ENCODE measurements at regions not wholly inside any gene's neighbourhood (a gene's known extent, or its start where the extent isn't known, plus 50 kb on each side); places are given as distances from the start of the nearest gene placed in this dataset.
"Not testable (repeated sequence)": the region's sequence is repeated elsewhere in the genome, so short reads cannot be mapped to it uniquely, and the experiment has no call there.

DNA sequence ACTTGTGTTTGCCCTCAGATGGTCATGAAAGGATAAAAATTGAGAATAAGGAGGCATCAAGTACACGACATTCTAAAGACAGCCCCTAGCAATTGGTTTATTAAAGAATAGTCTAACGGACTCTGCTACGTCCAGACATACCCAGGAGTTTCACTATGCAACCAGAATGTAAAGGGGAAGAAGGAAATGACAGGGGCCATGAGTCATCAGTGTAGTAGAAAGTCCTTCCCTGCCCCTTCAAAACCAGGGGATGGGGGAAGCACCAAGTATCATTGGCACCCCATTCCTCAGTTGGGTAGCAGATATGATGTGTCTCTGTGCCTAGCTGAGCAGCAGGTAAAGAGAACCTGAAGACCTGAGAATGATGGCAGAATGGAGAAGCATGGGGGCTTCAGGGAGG lies 367.4 kb downstream of the IL20RB start:
- POLR2A ChIA-PET, result no interaction called here
- H3K27me3 ChIP-seq (replicated peaks in 2 of 5; ENCODE audit: control insufficient read depth in 4 of 5, insufficient read depth in 5 of 5, low read length in 4 of 5), result no peaks in the 10 kb centered on the region
- H3K4me1 ChIP-seq (ENCODE audit: control extremely low read depth in 1 of 4, control insufficient read depth in 4 of 4, insufficient read depth in 4 of 4, low read length in 3 of 4), result no peaks in the 10 kb centered on the region
- CTCF ChIA-PET, result no interaction called here
- no peak overlapping the region for H3K27ac ChIP-seq (ENCODE audit: insufficient read depth in 1 of 2, low read depth in 1 of 2, low read length in 2 of 2, poor library complexity in 1 of 2, severe bottlenecking in 2 of 2)
- DNase-seq, result no peak
- no peak overlapping the region for H3K4me3 ChIP-seq (ENCODE audit: control insufficient read depth in 1 of 7, extremely low read depth in 1 of 7, insufficient read depth in 4 of 7, low read depth in 2 of 7, low read length in 6 of 7)
- no peaks in the 10 kb centered on the region for H3K36me3 ChIP-seq (ENCODE audit: control insufficient read depth in 4 of 4, insufficient read depth in 4 of 4, low read length in 3 of 4)
- WGBS (ENCODE audit: insufficient coverage), result 88% methylated on average over 3 of the region's 3 CpGs
- peaks cover 0 to 2% (median 0%) of the 10 kb centered on the region in 5 experiments for H3K9me3 ChIP-seq (ENCODE audit: control extremely low read depth in 1 of 5, control insufficient read depth in 4 of 5, insufficient read depth in 2 of 5, low read depth in 1 of 5, low read length in 4 of 5)

DNA sequence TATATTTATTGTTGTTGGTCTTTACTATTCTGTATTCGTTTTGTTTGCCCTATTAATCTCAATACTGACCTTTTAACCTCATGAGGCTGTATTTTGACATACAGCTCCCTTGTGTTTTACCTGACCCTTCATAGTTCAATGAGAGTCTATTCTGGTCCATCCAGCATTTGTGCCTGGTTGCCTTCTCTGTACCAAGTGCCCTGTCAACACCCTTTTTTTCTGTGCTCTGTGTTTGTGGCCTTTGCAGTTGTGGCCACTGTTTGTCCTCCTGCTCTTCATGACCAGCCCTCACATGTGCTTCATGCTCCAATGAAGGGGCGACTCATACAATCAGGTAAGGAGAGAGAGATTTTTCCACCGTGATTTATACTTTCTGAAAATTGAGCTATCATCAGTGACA lies 368.2 kb downstream of the IL20RB start:
- ChIA-PET POLR2A (no interaction called here), CTCF (no interaction called here)
- Histone ChIP-seq H3K36me3 (ENCODE audit: control insufficient read depth in 4 of 4, insufficient read depth in 4 of 4, low read length in 3 of 4) (no peaks in the 10 kb centered on the region), H3K27ac (ENCODE audit: insufficient read depth in 1 of 2, low read depth in 1 of 2, low read length in 2 of 2, poor library complexity in 1 of 2, severe bottlenecking in 2 of 2) (no peak overlapping the region), H3K4me1 (ENCODE audit: control extremely low read depth in 1 of 4, control insufficient read depth in 4 of 4, insufficient read depth in 4 of 4, low read length in 3 of 4) (no peaks in the 10 kb centered on the region), H3K27me3 (replicated peaks in 2 of 5; ENCODE audit: control insufficient read depth in 4 of 5, insufficient read depth in 5 of 5, low read length in 4 of 5) (no peaks in the 10 kb centered on the region), H3K4me3 (ENCODE audit: control insufficient read depth in 1 of 7, extremely low read depth in 1 of 7, insufficient read depth in 4 of 7, low read depth in 2 of 7, low read length in 6 of 7) (no peak overlapping the region), H3K9me3 (ENCODE audit: control extremely low read depth in 1 of 5, control insufficient read depth in 4 of 5, insufficient read depth in 2 of 5, low read depth in 1 of 5, low read length in 4 of 5) (peaks cover 0 to 2% (median 0%) of the 10 kb centered on the region in 5 experiments)
- no peak for DNase-seq
- 73% methylated on average over 2 of the region's 3 CpGs for WGBS (ENCODE audit: insufficient coverage)

DNA sequence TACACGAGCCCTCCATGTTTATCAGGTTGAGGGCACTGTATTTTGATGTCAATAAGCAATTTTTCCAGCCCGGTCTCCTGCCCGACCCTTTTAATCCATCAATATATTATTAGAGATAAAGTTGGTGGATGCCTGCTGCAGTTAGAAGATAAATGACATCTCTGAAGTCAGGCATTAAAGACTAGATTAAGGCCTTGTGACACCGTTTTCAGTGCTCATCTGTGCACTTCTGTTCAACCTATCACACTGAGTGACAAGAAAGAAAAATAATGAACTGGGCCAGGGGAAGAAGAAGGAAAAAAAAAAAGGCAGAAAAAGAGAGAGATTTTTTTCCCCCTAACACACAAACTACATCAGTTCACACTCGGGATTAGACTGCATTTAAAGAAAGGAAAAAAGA lies 371.8 kb downstream of the IL20RB start:
- H3K9me3 ChIP-seq (ENCODE audit: control extremely low read depth in 1 of 5, control insufficient read depth in 4 of 5, insufficient read depth in 2 of 5, low read depth in 1 of 5, low read length in 4 of 5), result no peaks in the 10 kb centered on the region
- ChIA-PET CTCF (no interaction called here), POLR2A (no interaction called here)
- no peak overlapping the region for H3K27ac ChIP-seq (ENCODE audit: insufficient read depth in 1 of 2, low read depth in 1 of 2, low read length in 2 of 2, poor library complexity in 1 of 2, severe bottlenecking in 2 of 2)
- no peak overlapping the region for H3K4me3 ChIP-seq (ENCODE audit: control insufficient read depth in 1 of 7, extremely low read depth in 1 of 7, insufficient read depth in 4 of 7, low read depth in 2 of 7, low read length in 6 of 7)
- no peak for DNase-seq
- H3K36me3 ChIP-seq (ENCODE audit: control insufficient read depth in 4 of 4, insufficient read depth in 4 of 4, low read length in 3 of 4), result no peaks in the 10 kb centered on the region
- H3K27me3 ChIP-seq (replicated peaks in 2 of 5; ENCODE audit: control insufficient read depth in 4 of 5, insufficient read depth in 5 of 5, low read length in 4 of 5), result no peaks in the 10 kb centered on the region
- no peaks in the 10 kb centered on the region for H3K4me1 ChIP-seq (ENCODE audit: control extremely low read depth in 1 of 4, control insufficient read depth in 4 of 4, insufficient read depth in 4 of 4, low read length in 3 of 4)
- WGBS (ENCODE audit: insufficient coverage), result no CpG with 5 or more reads among the region's 5 CpGs

DNA sequence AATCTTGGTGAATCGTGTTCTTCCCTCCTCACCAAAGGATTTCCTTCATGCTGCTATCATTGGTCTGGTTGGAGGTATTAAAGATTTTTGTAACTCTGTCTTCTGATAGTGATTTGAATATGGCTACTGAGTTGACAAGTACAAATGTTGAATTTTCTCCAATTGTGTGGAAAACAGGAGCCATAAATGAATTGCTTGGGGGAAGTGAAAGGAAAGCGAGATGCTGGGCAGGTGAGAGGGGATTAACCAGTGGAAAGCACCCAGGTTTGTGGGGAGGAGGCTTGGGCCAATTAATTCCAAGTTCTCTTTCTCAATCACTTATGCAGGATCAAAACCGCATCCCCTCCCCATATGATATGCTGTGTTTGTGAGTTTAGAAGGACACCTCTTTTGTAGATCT lies 372.5 kb downstream of the IL20RB start:
- Histone ChIP-seq H3K4me1 (ENCODE audit: control extremely low read depth in 1 of 4, control insufficient read depth in 4 of 4, insufficient read depth in 4 of 4, low read length in 3 of 4) (no peaks in the 10 kb centered on the region), H3K9me3 (ENCODE audit: control extremely low read depth in 1 of 5, control insufficient read depth in 4 of 5, insufficient read depth in 2 of 5, low read depth in 1 of 5, low read length in 4 of 5) (no peaks in the 10 kb centered on the region), H3K27ac (ENCODE audit: insufficient read depth in 1 of 2, low read depth in 1 of 2, low read length in 2 of 2, poor library complexity in 1 of 2, severe bottlenecking in 2 of 2) (no peak overlapping the region), H3K27me3 (replicated peaks in 2 of 5; ENCODE audit: control insufficient read depth in 4 of 5, insufficient read depth in 5 of 5, low read length in 4 of 5) (no peaks in the 10 kb centered on the region), H3K4me3 (ENCODE audit: control insufficient read depth in 1 of 7, extremely low read depth in 1 of 7, insufficient read depth in 4 of 7, low read depth in 2 of 7, low read length in 6 of 7) (no peak overlapping the region), H3K36me3 (ENCODE audit: control insufficient read depth in 4 of 4, insufficient read depth in 4 of 4, low read length in 3 of 4) (no peaks in the 10 kb centered on the region)
- POLR2A ChIA-PET, result no interaction called here
- WGBS (ENCODE audit: insufficient coverage), result 93% methylated on average over 3 of the region's 3 CpGs
- no peak for DNase-seq
- CTCF ChIA-PET, result no interaction called here

DNA sequence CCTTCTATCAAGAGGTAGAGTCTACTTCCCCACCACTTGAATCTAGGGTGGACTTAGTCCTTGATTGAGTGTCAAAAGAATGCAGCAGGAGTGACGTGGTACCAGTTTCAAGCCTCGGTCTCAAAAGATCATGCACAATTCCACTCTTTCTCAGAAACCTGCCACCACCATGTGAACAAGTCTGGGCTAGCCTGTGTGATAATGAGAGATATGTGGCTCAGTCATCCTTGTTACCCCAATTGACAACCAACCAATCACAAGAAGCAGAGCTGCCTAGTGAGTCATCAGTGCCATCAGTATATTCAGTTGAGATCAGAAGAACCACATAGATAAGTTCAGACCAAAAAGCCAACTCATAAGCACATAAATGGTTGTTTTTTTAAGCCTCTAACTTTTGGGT lies 374.5 kb downstream of the IL20RB start:
- ChIA-PET CTCF (no interaction called here), POLR2A (no interaction called here)
- no peaks in the 10 kb centered on the region for H3K4me1 ChIP-seq (ENCODE audit: control extremely low read depth in 1 of 4, control insufficient read depth in 4 of 4, insufficient read depth in 4 of 4, low read length in 3 of 4)
- no peak overlapping the region for H3K4me3 ChIP-seq (ENCODE audit: control insufficient read depth in 1 of 7, extremely low read depth in 1 of 7, insufficient read depth in 4 of 7, low read depth in 2 of 7, low read length in 6 of 7)
- no peaks in the 10 kb centered on the region for H3K27me3 ChIP-seq (replicated peaks in 2 of 5; ENCODE audit: control insufficient read depth in 4 of 5, insufficient read depth in 5 of 5, low read length in 4 of 5)
- no peak overlapping the region for H3K27ac ChIP-seq (ENCODE audit: insufficient read depth in 1 of 2, low read depth in 1 of 2, low read length in 2 of 2, poor library complexity in 1 of 2, severe bottlenecking in 2 of 2)
- DNase-seq, result no peak
- H3K36me3 ChIP-seq (ENCODE audit: control insufficient read depth in 4 of 4, insufficient read depth in 4 of 4, low read length in 3 of 4), result no peaks in the 10 kb centered on the region
- H3K9me3 ChIP-seq (ENCODE audit: control extremely low read depth in 1 of 5, control insufficient read depth in 4 of 5, insufficient read depth in 2 of 5, low read depth in 1 of 5, low read length in 4 of 5), result no peaks in the 10 kb centered on the region
- no CpG with 5 or more reads among the region's 2 CpGs for WGBS (ENCODE audit: insufficient coverage)

DNA sequence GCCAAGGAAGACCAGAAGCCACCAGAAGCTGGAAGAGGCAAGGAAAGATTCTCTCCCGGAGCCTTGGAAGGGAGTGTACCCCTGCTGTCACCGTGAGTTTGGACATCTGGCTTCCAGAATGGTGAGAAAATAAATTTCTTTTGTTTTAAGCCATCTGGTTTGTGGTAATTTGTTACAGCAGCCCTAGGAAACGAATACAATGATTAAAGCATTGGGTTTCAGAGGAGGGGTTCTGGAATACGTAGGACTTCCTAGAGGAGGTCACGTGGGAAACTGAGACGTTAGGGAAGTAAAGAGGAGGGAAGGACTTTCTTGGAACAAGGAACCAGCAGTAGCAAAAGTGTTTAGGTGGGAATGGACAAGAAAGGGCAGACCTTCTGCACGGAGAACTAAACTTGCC lies 377.7 kb downstream of the IL20RB start:
- H3K4me3 ChIP-seq (ENCODE audit: control insufficient read depth in 1 of 7, extremely low read depth in 1 of 7, insufficient read depth in 4 of 7, low read depth in 2 of 7, low read length in 6 of 7), result no peak overlapping the region
- peaks cover 0 to 7% (median 0%) of the 10 kb centered on the region in 5 experiments for H3K9me3 ChIP-seq (ENCODE audit: control extremely low read depth in 1 of 5, control insufficient read depth in 4 of 5, insufficient read depth in 2 of 5, low read depth in 1 of 5, low read length in 4 of 5)
- ChIA-PET POLR2A (no interaction called here), CTCF (no interaction called here)
- DNase-seq, result no peak
- H3K4me1 ChIP-seq (ENCODE audit: control extremely low read depth in 1 of 4, control insufficient read depth in 4 of 4, insufficient read depth in 4 of 4, low read length in 3 of 4), result no peaks in the 10 kb centered on the region
- H3K36me3 ChIP-seq (ENCODE audit: control insufficient read depth in 4 of 4, insufficient read depth in 4 of 4, low read length in 3 of 4), result no peaks in the 10 kb centered on the region
- WGBS (ENCODE audit: insufficient coverage), result 45% methylated on average over 6 of the region's 7 CpGs
- H3K27me3 ChIP-seq (replicated peaks in 2 of 5; ENCODE audit: control insufficient read depth in 4 of 5, insufficient read depth in 5 of 5, low read length in 4 of 5), result no peaks in the 10 kb centered on the region
- no peak overlapping the region for H3K27ac ChIP-seq (ENCODE audit: insufficient read depth in 1 of 2, low read depth in 1 of 2, low read length in 2 of 2, poor library complexity in 1 of 2, severe bottlenecking in 2 of 2)

DNA sequence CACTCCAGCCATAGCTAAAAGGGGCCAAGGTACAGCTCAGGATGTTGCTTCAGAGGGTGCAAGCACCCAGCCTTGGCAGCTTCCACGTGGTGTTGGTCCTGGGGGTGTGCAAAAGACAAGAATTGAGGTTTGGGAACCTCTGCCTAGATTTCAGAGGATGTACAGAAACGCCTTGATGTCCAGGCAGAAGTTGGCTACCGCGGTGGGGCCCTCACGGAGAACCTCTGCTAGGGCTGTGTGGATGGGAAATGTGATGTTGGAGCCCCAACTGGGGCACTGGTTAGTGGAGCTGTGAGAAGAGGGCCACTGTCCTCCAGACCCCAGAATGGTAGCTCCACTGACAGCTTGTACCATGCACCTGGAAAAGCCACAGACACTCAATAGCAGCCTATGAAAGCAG lies 380.6 kb downstream of the IL20RB start:
- H3K27ac ChIP-seq (ENCODE audit: insufficient read depth in 1 of 2, low read depth in 1 of 2, low read length in 2 of 2, poor library complexity in 1 of 2, severe bottlenecking in 2 of 2); DNase-seq; H3K4me3 ChIP-seq (ENCODE audit: control insufficient read depth in 1 of 7, extremely low read depth in 1 of 7, insufficient read depth in 4 of 7, low read depth in 2 of 7, low read length in 6 of 7); H3K27me3 ChIP-seq (replicated peaks in 2 of 5; ENCODE audit: control insufficient read depth in 4 of 5, insufficient read depth in 5 of 5, low read length in 4 of 5); H3K4me1 ChIP-seq (ENCODE audit: control extremely low read depth in 1 of 4, control insufficient read depth in 4 of 4, insufficient read depth in 4 of 4, low read length in 3 of 4); POLR2A ChIA-PET; H3K9me3 ChIP-seq (ENCODE audit: control extremely low read depth in 1 of 5, control insufficient read depth in 4 of 5, insufficient read depth in 2 of 5, low read depth in 1 of 5, low read length in 4 of 5); CTCF ChIA-PET; H3K36me3 ChIP-seq (ENCODE audit: control insufficient read depth in 4 of 4, insufficient read depth in 4 of 4, low read length in 3 of 4): not testable (repeated sequence)
- WGBS (ENCODE audit: insufficient coverage), result 90% methylated on average over 2 of the region's 5 CpGs

DNA sequence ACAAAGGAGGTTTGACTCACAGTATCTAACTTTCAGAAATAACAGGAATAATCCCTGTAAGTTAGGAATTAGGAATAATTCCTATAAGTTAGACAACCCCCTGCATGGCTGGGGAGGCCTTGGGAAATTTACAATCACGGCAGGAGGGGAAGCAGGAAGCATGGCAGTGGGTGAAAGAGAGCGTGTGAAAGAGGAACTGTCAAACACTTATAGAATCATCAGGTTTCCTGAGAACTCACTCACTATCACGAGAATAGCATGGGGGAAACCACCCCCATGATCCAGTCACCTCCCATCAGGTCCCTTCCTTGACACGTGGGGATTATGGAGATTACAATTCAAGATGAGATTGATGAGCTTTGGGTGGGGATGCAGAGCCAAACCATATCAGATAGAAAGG lies 385.5 kb downstream of the IL20RB start:
- WGBS (ENCODE audit: insufficient coverage), result no CpG with 5 or more reads among the region's 4 CpGs
- H3K27me3 ChIP-seq (replicated peaks in 2 of 5; ENCODE audit: control insufficient read depth in 4 of 5, insufficient read depth in 5 of 5, low read length in 4 of 5), result no peaks in the 10 kb centered on the region
- H3K4me1 ChIP-seq (ENCODE audit: control extremely low read depth in 1 of 4, control insufficient read depth in 4 of 4, insufficient read depth in 4 of 4, low read length in 3 of 4), result no peaks in the 10 kb centered on the region
- ChIA-PET POLR2A (no interaction called here), CTCF (no interaction called here)
- H3K27ac ChIP-seq (ENCODE audit: insufficient read depth in 1 of 2, low read depth in 1 of 2, low read length in 2 of 2, poor library complexity in 1 of 2, severe bottlenecking in 2 of 2), result no peak overlapping the region
- H3K9me3 ChIP-seq (ENCODE audit: control extremely low read depth in 1 of 5, control insufficient read depth in 4 of 5, insufficient read depth in 2 of 5, low read depth in 1 of 5, low read length in 4 of 5), result peaks cover 0 to 7% (median 0%) of the 10 kb centered on the region in 5 experiments
- H3K36me3 ChIP-seq (ENCODE audit: control insufficient read depth in 4 of 4, insufficient read depth in 4 of 4, low read length in 3 of 4), result no peaks in the 10 kb centered on the region
- no peak overlapping the region for H3K4me3 ChIP-seq (ENCODE audit: control insufficient read depth in 1 of 7, extremely low read depth in 1 of 7, insufficient read depth in 4 of 7, low read depth in 2 of 7, low read length in 6 of 7)
- no peak for DNase-seq
